Epithelial cell of esophagus (primary cell): ENCODE measurements at regions not wholly inside any gene's neighbourhood (a gene's known extent, or its start where the extent isn't known, plus 50 kb on each side); places are given as distances from the start of the nearest gene placed in this dataset.

Source experiments
- DNase-seq: peaks from one replicate; pipeline ENCODE4 v3.0.0; 2010; ENCODE audit warnings: low read depth
- H3K4me3 ChIP-seq: 2 replicates; pipeline ENCODE4 v1.5.1; 2011; ENCODE audit warnings: mild to moderate bottlenecking, low read length, control low read depth
- CTCF ChIP-seq: IDR thresholded peaks from 2 replicates; pipeline ENCODE4 v1.5.1; 2011; ENCODE audit warnings: low read depth, mild to moderate bottlenecking, low read length, control low read depth, inconsistent platforms; ENCODE audit not compliant: insufficient read depth; ENCODE audit errors: missing control alignments

GRCh38 chr7:131267631-131268030 is 60.0 kb upstream of the MKLN1 start:
- no peak overlapping the region for H3K4me3 ChIP-seq
- no peak for TF ChIP-seq CTCF
- no peak for DNase-seq

GRCh38 chr7:131268906-131269305 is 58.8 kb upstream of the MKLN1 start:
- no peak for DNase-seq
- H3K4me3 ChIP-seq, result no peak overlapping the region
- no peak for TF ChIP-seq CTCF

GRCh38 chr7:131272086-131272485 is 55.6 kb upstream of the MKLN1 start:
- no peak overlapping the region for H3K4me3 ChIP-seq
- DNase-seq, result no peak
- no peak for TF ChIP-seq CTCF

GRCh38 chr7:131274986-131275385 is 52.7 kb upstream of the MKLN1 start:
- DNase-seq, result no peak
- no peak overlapping the region for H3K4me3 ChIP-seq
- no peak for TF ChIP-seq CTCF

- H3K4me3 ChIP-seq, result no peak overlapping the region
- DNase-seq, result no peak
- TF ChIP-seq CTCF, result no peak
These were observed 51.5 kb upstream of the MKLN1 start for GRCh38 chr7:131276190-131276589.

GRCh38 chr7:131276748-131277147 is 50.9 kb upstream of the MKLN1 start:
- no peak overlapping the region for H3K4me3 ChIP-seq
- no peak for TF ChIP-seq CTCF
- DNase-seq, result no peak
